ENCODE measurements at regions not wholly inside any gene's neighbourhood (a gene's known extent, or its start where the extent isn't known, plus 50 kb on each side); places are given as distances from the start of the nearest gene placed in this dataset.

GRCh38 chr10:33107953-33108352, 149.9 kb upstream of the ITGB1 start:
- in situ Hi-C loops (cut with HindIII; ENCODE audit: low pct_unique_long_range_greater_than_20kb, low sequenced_read_pairs): no loop called here
- DNase-seq (ENCODE audit: low read depth, low spot score): no peak

GRCh38 chr10:33106767-33107166, 148.7 kb upstream of the ITGB1 start:
- DNase-seq (ENCODE audit: low read depth, low spot score): no peak
- in situ Hi-C loops (cut with HindIII; ENCODE audit: low pct_unique_long_range_greater_than_20kb, low sequenced_read_pairs): no loop called here

- no peak for DNase-seq (ENCODE audit: low read depth, low spot score)
- in situ Hi-C loops (cut with HindIII; ENCODE audit: low pct_unique_long_range_greater_than_20kb, low sequenced_read_pairs): no loop called here
Observed at GRCh38 chr10:33103863-33104379, 145.9 kb upstream of the ITGB1 start.

- DNase-seq (ENCODE audit: low read depth, low spot score): no peak
- in situ Hi-C loops (cut with HindIII; ENCODE audit: low pct_unique_long_range_greater_than_20kb, low sequenced_read_pairs): no loop called here
Observed at GRCh38 chr10:33102071-33102470, 144.0 kb upstream of the ITGB1 start.

GRCh38 chr10:33101392-33101787, 143.4 kb upstream of the ITGB1 start:
- no peak for DNase-seq (ENCODE audit: low read depth, low spot score)
- in situ Hi-C loops (cut with HindIII; ENCODE audit: low pct_unique_long_range_greater_than_20kb, low sequenced_read_pairs): no loop called here

- in situ Hi-C loops (cut with HindIII; ENCODE audit: low pct_unique_long_range_greater_than_20kb, low sequenced_read_pairs): no loop called here
- peak; percentile 86 for DNase-seq (ENCODE audit: low read depth, low spot score)
Observed at GRCh38 chr10:33100781-33101391, 142.9 kb upstream of the ITGB1 start.

- in situ Hi-C loops (cut with HindIII; ENCODE audit: low pct_unique_long_range_greater_than_20kb, low sequenced_read_pairs): no loop called here
- no peak for DNase-seq (ENCODE audit: low read depth, low spot score)
Observed at GRCh38 chr10:33099748-33100147, 141.7 kb upstream of the ITGB1 start.

GRCh38 chr10:33098951-33099663, 141.1 kb upstream of the ITGB1 start:
- no peak for DNase-seq (ENCODE audit: low read depth, low spot score)
- in situ Hi-C loops (cut with HindIII; ENCODE audit: low pct_unique_long_range_greater_than_20kb, low sequenced_read_pairs): no loop called here

- in situ Hi-C loops (cut with HindIII; ENCODE audit: low pct_unique_long_range_greater_than_20kb, low sequenced_read_pairs): no loop called here
- DNase-seq (ENCODE audit: low read depth, low spot score): no peak
Observed at GRCh38 chr10:33095867-33096815, 138.1 kb upstream of the ITGB1 start.

GRCh38 chr10:33094263-33095051, 136.4 kb upstream of the ITGB1 start:
- DNase-seq (ENCODE audit: low read depth, low spot score): no peak
- in situ Hi-C loops (cut with HindIII; ENCODE audit: low pct_unique_long_range_greater_than_20kb, low sequenced_read_pairs): no loop called here

GRCh38 chr10:33093362-33093761, 135.3 kb upstream of the ITGB1 start:
- no peak for DNase-seq (ENCODE audit: low read depth, low spot score)
- in situ Hi-C loops (cut with HindIII; ENCODE audit: low pct_unique_long_range_greater_than_20kb, low sequenced_read_pairs): no loop called here

GRCh38 chr10:33092596-33092995, 134.6 kb upstream of the ITGB1 start:
- in situ Hi-C loops (cut with HindIII; ENCODE audit: low pct_unique_long_range_greater_than_20kb, low sequenced_read_pairs): no loop called here
- DNase-seq (ENCODE audit: low read depth, low spot score): no peak

GRCh38 chr10:33091201-33091600, 133.2 kb upstream of the ITGB1 start:
- in situ Hi-C loops (cut with HindIII; ENCODE audit: low pct_unique_long_range_greater_than_20kb, low sequenced_read_pairs): no loop called here

GRCh38 chr10:33088990-33089389, 131.0 kb upstream of the ITGB1 start:
- in situ Hi-C loops (cut with HindIII; ENCODE audit: low pct_unique_long_range_greater_than_20kb, low sequenced_read_pairs): no loop called here

More at GRCh38 chr10:33091201-33091600, 133.2 kb upstream of the ITGB1 start:
- DNase-seq (ENCODE audit: low read depth, low spot score): no peak

GRCh38 chr10:33087922-33088321, 129.9 kb upstream of the ITGB1 start:
- in situ Hi-C loops (cut with HindIII; ENCODE audit: low pct_unique_long_range_greater_than_20kb, low sequenced_read_pairs): no loop called here
- DNase-seq (ENCODE audit: low read depth, low spot score): no peak

More at GRCh38 chr10:33088990-33089389, 131.0 kb upstream of the ITGB1 start:
- DNase-seq (ENCODE audit: low read depth, low spot score): no peak

- in situ Hi-C loops (cut with HindIII; ENCODE audit: low pct_unique_long_range_greater_than_20kb, low sequenced_read_pairs): no loop called here
- no peak for DNase-seq (ENCODE audit: low read depth, low spot score)
Observed at GRCh38 chr10:33087152-33087551, 129.1 kb upstream of the ITGB1 start.

GRCh38 chr10:33086100-33086499, 128.1 kb upstream of the ITGB1 start:
- in situ Hi-C loops (cut with HindIII; ENCODE audit: low pct_unique_long_range_greater_than_20kb, low sequenced_read_pairs): no loop called here
- no peak for DNase-seq (ENCODE audit: low read depth, low spot score)

Measured in SK-MEL-5 (cell line).